HG03432 (cell line): ENCODE measurements at regions not wholly inside any gene's neighbourhood (a gene's known extent, or its start where the extent isn't known, plus 50 kb on each side); places are given as distances from the start of the nearest gene placed in this dataset.
"Not testable (repeated sequence)": the region's sequence is repeated elsewhere in the genome, so short reads cannot be mapped to it uniquely, and the experiment has no call there.

ENCODE experiments used
- ATAC-seq: cut with Tn5 transposase; IDR thresholded peaks from one replicate; pipeline ENCODE4 v1.9.1; 2021; ENCODE audit warnings: mild to moderate bottlenecking, moderate library complexity; ENCODE audit not compliant: unreplicated experiment

DNA sequence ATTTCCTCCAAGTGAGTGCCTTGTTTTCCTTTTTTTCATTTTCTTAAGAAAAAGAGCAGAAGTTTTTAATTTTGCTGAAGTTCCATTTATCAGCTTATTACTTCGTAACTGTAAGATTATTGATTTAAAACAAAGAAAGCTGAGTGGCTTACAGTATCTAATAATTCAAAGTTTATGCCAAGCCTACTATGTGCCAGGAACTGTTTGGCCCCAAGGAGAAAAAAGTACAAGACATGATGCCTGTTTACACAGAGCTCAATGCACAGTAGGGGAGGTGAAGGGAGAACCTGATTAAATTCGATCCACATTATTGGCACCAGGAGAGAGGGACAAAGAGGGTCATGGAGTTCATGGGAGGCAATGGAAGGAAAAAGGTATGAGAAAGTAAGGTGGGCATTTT, 419.3 kb upstream of the ZMIZ1 start:
- no peak for ATAC-seq

DNA sequence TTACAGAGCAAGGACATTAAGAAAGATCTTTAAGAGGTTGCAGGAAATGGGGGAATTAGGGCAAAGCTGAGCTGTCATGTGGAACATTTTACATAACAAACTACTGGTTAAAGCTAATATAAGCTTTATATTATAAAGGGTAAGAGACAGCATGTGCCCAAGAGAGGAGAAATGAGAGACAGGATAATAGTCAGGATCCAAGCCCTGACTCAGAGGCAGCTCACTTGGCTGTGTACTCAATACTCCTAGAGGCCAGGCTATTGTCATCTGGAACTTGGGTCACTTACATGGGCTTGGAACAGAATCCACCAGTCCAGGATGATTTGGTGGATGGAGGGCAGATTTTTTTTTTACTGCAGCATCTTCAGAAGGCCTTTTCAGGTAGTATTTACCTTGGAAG, 418.6 kb upstream of the ZMIZ1 start:
- no peak for ATAC-seq

DNA sequence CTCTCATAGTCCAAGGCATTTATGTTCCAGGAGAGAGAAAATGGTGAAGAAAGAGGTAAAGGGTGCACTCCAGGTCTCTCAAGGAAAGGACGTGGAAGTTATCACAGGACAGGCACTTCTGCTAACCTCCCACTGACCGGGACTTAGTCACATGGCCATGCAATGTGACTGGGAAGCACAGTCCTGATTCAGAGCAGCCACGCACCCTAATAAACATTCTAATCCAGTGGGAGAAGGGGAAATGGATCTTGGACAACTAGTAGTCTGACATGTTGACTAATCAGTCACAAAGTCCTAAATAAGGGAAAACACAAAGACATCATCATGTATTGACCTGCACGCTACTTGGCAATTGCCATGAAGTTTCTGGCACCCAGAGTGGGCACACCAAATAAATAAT, 417.5 kb upstream of the ZMIZ1 start:
- ATAC-seq: no peak

DNA sequence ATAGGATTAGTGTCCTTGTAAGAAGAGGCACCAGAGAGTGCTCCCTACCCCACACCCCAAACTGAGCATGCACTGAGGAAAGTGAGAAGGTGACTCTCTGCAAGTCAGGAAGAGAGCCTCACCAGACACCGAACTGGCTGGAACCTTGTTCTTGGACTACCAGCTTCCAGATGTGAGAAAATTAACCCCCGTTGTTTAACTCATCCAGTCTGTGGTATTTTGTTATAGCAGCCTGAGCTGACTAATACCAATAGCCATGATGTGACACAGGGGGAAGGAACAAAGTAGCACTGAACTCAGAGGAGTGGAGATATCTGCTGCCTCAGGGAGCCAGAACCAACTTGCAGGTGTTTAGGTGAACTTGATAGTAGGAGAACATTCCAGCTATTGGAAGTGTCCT, 415.2 kb upstream of the ZMIZ1 start:
- no peak for ATAC-seq

DNA sequence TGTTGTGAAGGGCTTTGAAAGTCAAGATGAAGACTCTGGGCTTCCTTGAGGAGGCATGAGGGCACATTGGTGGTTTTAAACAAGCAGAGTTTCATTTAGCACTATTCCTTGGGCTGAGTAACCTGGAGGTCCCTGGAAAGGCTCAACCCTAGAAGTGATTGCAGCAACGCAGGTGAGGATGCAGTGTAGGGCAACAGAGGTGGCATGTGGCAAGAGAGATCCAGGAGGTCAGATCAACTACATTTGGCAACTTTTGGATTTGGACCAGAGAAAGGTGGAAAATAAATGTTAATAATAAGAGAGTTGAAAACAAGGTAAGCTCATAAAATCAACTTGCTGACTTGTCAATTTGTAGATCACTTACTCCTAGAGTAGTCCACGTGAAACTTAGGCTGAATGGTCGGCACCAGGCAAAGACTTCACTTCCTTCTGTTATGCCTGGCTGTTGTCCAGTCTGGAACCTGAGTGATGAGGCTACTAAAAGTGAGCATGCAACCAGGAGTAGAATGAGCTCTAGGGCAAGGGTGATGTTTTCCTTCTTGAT, 414.6 kb upstream of the ZMIZ1 start:
- ATAC-seq: no peak

DNA sequence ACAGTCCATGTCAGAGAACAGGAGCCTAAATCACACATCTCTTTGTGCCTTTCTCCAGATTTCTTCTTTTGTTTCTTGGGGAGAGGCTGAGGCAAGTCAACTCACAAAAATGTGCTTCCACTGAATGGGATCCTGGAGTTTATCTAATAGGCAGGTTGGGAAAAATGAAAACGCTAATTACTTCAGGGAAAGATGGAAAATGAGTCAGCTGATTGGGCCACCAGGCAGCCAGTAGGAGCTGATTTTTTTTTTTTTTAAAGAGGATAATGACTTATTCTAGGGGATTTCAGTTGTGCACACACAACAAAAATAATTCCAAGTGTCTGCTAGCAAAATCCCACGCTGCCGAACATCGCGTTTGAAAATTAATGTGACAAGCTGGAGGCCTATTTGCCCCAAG, 412.8 kb upstream of the ZMIZ1 start:
- no peak for ATAC-seq

DNA sequence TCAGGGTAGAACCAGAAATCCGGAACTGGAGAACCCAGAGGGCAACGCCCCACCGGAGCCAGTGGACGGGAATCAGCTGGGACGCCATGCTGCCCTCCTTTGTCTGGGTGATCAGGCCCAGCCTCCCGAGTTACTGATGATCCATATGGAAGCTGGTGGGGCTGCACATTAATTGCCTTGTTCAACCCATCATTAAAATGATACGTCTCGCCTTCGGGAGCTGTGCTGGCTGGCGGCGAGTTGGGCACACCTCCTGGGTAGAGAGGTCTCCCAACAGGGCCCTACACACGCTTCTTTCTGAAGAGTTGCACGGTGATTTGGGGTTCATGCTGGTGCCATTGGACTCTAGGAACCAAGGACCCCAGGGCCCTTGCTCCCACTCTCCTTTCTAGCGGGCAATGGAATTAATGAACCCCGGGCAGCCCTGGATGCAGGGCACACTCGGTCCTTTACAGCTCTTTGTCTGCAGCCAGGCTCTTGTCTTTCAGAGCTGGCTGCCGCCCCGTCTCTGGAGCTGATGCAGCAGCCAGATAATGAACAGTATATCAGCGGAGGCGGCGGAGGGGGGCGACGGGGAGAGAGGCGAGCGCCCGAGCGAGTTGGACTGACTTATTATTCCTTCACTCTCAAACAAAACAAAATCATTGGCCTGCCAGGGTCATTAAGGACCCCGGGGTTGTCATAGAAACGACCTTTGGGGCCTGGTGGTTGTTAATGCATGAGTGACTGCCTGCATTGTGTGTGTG, 412.2 kb upstream of the ZMIZ1 start:
- ATAC-seq: no peak

DNA sequence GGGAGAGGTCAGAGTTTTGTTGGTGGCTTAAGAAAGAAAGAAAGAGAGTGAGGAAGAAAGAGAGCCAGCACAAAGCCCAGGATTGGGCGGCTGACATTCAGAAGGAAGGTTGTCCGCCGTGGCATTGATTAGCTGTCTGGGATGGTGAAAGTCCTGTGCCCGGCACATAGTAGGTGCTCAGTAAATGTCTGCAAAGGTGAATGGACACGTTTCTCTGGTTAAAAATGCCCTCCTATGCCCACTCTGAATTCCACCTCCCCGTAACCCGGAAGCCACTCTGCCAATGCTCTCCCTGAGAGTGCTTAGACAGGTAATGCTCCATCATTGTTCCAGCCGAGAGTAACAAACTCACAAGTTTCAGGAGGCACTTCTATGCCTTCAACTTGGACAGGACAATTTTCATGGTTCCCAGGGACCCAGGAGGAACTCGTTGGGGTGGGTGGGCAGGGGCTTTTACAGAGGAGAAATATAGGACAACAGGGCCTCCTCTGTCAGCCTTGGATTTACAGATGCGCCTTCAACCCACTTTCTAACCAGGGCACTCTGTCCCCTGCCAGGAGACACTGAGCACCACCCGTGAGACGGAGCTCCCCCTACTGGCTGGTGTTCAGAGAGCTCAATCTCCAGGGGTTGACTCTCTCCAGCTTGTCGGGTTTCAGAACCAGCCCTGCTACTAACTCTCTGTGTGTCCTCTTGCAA, 411.5 kb upstream of the ZMIZ1 start:
- peak; percentile 60 for ATAC-seq

DNA sequence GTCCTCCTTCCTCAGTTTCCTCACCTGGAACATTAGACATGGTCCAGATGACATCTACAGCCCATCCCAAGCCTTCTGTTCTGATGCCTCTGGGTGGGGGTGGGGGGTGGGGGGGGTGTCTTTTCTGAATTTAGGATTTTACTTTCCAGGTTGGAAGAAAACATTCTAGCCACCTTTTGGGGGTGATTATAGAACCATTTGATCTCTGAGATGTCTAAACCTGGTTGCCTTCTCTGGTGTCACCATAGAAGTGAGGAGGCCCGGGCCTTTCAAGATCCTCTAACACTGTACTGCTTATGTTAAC, 411.0 kb upstream of the ZMIZ1 start:
- no peak for ATAC-seq

DNA sequence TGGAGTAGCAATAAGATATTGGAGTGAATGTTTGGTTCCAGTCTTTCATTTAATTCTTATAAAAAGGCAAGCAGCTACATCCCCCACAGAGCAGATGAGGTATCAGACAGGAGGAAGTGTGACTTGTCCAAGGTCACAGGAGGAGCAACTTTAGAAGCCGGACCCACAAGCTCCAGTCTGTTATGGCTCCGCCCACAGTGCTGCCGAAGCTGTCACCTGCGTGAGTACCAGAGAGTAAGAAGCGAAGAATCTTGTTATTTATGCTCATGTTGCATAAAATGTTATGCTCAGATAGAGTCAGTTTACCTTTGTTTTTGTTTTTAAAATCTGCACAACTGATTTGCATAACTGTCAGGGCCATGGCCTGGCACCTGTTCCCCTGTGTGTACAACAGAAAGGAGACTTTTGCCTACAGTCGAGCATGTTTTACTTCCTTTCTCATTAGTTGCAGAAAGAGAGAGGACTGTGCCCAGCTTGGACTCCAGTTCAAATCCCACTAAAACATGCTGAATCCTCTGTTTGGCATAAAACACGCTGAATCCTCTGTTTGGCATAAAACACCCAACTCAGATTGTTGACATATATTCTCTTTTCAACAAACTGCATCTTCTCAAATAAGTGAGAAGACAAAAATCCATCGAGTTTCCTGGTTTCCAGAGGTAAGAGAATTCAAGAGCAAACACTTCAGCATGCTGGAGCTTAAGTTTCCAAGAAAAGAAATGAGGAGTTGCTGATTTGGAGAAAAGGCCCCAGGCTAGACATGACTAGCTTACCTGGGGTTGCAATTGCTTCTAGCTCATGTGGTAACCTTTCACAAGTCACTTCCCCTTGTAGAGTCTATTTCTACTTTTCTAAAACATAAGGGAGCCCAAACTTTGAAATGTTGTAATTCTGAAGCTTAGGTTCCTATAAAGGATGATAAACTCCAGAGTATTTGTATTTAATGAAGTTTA, 409.8 kb upstream of the ZMIZ1 start:
- ATAC-seq: peak; percentile 72

DNA sequence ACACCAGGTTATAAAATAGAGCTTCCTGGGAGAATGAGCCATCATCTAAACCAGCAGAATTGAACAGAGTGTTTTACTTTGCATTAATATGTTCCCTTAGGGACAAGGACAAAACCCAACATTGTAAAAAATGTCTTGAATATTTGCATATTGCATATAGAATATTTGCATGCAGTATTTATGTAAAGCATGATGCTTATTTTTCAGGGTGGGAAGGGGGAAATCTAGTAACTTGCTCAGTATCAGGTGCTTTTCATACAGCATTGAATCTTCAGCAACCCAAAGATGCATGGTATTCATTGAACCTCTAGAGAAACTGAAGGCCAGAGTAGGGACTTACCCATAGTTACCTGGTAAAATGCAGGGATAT, 409.2 kb upstream of the ZMIZ1 start:
- ATAC-seq: no peak

DNA sequence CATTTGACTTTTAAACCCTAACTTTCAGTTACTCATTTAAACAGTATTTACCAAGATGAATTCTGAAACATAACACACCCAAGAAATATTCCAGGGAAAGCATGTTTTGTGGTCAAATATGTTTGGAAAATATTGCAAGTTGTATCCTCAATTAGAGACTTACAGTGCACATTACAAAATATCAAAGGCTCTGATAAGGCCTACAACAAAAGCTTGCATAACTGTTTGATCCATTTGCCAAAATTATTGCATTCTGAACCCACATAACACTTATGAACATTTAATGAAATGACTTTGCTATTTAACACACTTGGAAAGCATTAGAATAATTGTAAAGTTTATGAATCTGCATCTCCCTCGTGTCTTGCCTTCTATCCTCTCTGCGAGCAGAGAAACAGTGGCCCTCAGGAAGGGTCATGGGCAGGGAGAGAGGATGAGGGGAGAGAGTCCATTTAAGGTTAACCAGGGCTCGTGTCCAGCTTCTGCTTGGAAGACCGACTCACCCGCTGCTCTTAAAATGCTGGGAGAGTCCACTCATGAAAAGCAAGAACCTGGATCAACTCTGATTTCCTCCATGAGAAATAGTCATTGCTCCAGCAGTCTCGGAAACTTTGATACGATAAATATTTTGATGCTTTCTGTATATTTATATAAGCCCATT, 408.2 kb upstream of the ZMIZ1 start:
- no peak for ATAC-seq

DNA sequence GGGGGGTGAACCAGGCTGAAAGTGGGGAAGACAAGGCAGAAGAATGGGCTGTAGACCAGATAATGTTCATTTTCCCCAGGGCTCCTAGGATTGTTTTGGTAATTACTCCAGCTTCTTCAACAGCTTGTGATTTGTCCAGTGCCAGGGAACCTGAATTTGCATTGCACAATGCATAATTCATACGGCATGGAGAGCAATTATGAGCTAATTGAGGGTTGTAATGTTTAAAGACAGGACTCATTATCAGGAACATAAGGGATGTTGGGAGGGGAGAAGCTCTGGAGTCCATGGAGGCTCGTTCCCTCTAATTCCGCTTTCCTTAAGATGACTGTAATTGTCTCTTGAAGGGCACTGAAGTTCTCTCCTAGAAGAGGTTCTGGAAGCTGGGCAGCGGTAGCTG, 405.0 kb upstream of the ZMIZ1 start:
- no peak for ATAC-seq

DNA sequence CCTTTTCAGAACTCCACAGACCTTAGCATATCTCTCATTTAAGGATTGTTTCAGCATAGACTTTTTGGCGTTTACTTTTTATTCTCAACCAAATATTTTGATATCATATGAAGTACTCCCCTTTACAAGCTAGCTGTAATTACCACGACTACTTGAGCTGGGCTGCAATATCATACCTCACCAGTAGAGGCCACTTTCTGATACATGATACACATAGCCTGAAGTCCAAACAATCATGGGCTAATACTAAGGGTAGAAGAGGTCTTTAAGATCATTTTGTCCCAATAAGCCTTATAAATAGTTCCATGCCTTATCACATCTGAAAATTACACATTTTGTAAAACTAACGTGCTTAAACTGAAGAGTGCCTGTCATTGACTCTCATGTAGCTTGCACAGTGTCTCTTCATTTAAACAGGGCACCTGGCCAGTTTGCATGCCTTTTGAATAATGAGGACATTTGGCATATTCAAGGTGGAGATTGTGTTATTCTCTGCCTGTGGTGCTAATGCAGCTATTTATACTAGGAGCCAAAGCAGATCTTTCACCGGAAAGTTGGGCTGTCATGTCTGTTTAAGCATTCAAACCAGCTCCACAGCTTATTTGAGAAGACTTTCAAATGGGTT, 403.7 kb upstream of the ZMIZ1 start:
- ATAC-seq: no peak

DNA sequence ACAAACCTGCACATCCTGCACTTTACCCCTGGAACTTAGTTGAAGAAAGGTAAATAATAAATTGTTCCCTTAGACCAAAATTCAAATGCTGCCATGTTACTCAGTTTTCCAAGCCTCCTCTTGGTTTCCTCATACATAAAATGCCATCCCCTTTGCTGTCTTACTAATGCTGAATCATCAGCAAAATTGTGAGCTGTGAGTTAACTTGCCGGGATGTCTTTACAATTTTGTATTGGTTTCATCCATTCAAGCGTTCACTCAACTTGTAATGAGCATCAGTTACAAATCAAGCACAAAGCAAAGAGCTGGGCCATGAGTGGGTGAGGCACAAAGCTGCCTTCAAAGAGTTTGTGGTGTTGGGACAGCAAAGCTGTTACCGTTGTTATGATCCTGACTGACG, 395.8 kb upstream of the ZMIZ1 start:
- no peak for ATAC-seq

DNA sequence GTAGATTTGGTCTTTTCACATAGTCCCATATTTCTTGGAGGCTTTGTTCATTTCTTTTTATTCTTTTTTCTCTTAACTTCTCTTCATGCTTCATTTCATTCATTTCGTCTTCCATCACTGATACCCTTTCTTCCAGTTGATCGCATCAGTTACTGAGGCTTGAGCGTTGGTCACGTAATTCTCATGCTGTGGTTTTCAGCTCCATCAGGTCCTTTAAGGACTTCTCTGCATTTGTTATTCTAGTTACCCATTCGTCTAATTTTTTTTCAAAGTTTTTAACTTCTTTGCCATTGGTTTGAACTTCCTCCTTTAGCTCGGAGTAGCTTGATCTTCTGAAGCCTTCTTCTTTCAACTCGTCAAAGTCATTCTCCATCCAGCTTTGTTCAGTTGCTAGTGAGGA, 387.6 kb upstream of the ZMIZ1 start:
- ATAC-seq: not testable (repeated sequence)

DNA sequence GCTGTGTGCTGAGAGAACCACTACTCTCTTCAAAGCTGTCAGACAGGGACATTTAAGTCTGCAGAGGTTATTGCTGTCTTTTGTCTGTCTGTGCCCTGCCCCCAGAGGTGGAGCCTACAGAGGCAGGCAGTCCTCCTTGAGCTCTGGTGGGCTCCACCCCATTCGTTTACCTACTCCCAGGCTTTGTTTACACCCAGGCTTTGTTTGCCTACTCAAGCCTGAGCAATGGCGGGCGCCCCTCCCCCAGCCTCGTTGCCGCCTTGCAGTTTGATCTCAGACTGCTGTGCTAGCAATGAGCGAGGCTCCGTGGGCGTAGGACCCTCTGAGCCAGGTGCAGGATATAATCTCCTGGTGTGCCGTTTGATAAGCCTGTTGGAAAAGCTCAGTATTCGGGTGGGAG, 386.8 kb upstream of the ZMIZ1 start:
- ATAC-seq: not testable (repeated sequence)

DNA sequence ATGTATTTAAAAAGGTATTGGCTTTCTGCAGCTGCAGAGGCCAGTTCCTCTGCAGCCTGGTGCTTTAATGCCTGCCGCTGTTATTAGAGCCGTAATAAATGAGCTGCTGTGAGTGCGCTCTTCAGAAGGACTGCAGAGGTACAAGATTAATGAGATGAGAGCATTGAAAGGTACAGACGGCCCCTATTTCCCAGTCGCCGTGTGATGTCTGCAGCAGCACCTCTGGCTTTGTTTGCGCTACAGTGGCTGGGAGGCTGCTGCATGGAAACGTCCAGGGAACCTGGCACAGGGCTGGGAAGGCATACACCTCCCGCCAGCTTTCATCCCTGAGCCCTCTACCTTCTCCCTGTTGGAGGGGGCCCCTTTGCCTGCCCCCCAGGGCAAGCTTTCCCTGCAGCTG, 383.8 kb upstream of the ZMIZ1 start:
- ATAC-seq: no peak

DNA sequence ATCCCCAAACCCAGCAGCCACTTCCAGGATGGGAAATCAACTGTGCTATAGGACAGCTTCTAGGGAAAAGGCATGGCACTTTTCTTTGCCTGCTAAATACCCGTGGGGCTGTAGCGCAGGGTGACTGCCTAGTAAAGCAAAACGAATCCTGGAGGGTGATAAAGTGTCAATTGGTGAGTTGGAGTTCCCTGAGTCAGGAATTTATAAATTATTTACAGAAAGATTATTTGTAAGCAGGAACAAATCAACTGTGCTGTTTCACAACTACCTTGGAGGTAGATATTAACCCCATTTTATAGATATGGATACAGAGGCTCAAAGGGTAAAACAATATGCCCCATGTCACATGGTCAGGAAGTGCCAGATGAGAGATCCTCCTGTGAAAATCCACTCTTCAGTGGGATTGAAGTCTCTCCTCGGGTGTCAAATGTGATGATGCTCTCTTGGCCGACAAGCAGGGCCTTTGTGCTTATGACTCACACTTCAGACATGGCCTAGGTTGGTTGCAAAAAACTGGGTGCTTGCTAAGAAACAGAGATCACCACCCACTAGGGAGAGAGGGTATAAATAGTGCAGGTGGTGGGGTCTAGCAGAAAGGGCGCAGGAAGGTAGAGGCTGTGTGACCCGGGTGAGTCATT, 383.2 kb upstream of the ZMIZ1 start:
- ATAC-seq: no peak

DNA sequence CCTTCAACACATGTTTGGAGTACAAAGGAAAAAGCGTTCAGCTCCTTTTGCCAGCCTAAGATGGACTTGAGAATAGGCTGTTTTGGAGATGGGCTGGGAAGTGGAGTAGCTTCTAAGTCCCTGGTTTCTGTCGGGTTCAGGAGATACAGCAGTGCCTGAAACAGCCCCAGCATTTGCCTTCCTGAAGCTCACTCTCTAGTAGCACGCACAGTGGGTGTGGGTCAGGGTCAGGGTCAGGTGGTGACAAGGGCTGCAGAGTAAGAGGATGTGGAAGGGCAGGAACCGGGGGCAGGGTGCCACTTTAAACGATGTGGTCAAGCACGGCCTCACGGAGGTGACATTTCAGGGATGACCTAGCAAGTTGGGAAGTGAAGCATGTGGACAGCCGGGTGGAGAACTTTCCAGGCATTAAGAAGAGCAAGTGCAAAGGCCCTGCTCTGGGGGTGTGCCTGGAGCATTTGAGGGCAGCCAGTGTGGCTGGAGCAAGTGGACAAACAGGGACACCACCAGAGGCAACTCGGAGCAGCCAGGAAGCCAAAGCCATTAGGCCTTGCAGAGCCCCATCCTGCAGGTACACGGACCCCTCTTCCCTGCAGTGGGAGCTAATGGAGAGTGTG, 382.2 kb upstream of the ZMIZ1 start:
- no peak for ATAC-seq
